Lower leg skin (tissue), 4 donors: ENCODE measurements at regions not wholly inside any gene's neighbourhood (a gene's known extent, or its start where the extent isn't known, plus 50 kb on each side); places are given as distances from the start of the nearest gene placed in this dataset.

Experiments used
- DNase-seq, 2 donors: peaks; one replicate each; pipeline ENCODE4 v3.0.0-alpha.2; 2019; ENCODE audit warnings: low spot score in 2 of 2
- H3K4me3 ChIP-seq: fragments of 200-600 bp; sonication (generic); 2 replicates; pipeline ENCODE4 v1.5.1; 2017; ENCODE audit warnings: mild to moderate bottlenecking, low read depth; ENCODE audit not compliant: poor library complexity, severe bottlenecking
- POLR2A ChIP-seq, 2 donors: fragments of 450-650 bp; IDR thresholded peaks; one replicate each; pipeline ENCODE4 v1.6.1; 2016 to 2017; ENCODE audit warnings: antibody characterized with exemption in 2 of 2, mild to moderate bottlenecking in 1 of 2, moderate library complexity in 1 of 2
- whole genome bisulfite sequencing, 2 donors: methylation state at CpG; one replicate each; pipeline ENCODE4 v1.1.5; 2018; 5-methylcytosine and 5-hydroxymethylcytosine counted together
- intact Hi-C: fragments of 100-400 bp; cut with DNase I; formaldehyde crosslinking; loops from one replicate; pipeline ENCODE4 v1.15.0; 2023; ENCODE audit warnings: low total_unique reads
- TF ChIP-seq, protein P1 (sequence below), 3 donors: fragments of 450-650 bp; IDR thresholded peaks; one replicate each; pipeline ENCODE4 v1.5.1; 2016; ENCODE audit warnings: antibody characterized with exemption in 3 of 3, mild to moderate bottlenecking in 3 of 3, moderate library complexity in 2 of 3

DNA sequence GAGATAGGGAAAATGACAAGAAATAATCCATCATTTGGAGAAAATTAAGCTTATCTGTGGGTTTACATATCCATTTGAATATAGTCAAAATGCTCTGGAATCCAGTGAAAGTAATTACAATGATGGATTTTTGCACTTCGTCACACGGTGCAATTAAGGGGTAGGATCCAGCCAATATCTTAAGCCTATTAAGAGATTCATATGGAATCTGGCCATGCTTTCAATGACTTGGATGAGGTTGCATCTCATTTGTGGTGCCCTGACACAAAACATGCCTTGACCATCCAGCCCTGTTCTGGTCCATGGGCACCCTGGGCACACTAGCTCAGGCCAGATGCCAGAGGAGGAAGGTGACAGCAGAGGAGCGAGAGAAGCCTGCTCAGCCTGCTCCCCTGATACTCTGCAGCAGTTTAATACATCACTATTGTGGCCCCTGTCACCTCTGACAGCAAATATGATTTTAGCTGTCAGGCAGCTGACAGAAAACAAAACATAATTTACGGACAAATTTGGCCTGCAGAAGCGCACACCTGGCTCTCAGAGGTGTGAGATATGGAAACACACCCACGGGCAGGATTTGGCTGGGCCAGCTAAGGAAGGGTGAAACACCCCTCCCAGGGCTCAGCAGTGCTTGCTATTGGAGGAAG is 94.1 kb upstream of the ST8SIA3 start:
- DNase-seq = no peak
- no peak overlapping the region for H3K4me3 ChIP-seq
- 37 to 46% methylated on average over 6 of the region's 6 CpGs for WGBS, 2 donors
- intact Hi-C loops = no loop called here
- TF ChIP-seq POLR2A (IDR thresholded peaks at IDR 0.05) = no peak
- TF ChIP-seq, protein P1, sequence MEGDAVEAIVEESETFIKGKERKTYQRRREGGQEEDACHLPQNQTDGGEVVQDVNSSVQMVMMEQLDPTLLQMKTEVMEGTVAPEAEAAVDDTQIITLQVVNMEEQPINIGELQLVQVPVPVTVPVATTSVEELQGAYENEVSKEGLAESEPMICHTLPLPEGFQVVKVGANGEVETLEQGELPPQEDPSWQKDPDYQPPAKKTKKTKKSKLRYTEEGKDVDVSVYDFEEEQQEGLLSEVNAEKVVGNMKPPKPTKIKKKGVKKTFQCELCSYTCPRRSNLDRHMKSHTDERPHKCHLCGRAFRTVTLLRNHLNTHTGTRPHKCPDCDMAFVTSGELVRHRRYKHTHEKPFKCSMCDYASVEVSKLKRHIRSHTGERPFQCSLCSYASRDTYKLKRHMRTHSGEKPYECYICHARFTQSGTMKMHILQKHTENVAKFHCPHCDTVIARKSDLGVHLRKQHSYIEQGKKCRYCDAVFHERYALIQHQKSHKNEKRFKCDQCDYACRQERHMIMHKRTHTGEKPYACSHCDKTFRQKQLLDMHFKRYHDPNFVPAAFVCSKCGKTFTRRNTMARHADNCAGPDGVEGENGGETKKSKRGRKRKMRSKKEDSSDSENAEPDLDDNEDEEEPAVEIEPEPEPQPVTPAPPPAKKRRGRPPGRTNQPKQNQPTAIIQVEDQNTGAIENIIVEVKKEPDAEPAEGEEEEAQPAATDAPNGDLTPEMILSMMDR (IDR thresholded peaks at IDR 0.05) = no peak

DNA sequence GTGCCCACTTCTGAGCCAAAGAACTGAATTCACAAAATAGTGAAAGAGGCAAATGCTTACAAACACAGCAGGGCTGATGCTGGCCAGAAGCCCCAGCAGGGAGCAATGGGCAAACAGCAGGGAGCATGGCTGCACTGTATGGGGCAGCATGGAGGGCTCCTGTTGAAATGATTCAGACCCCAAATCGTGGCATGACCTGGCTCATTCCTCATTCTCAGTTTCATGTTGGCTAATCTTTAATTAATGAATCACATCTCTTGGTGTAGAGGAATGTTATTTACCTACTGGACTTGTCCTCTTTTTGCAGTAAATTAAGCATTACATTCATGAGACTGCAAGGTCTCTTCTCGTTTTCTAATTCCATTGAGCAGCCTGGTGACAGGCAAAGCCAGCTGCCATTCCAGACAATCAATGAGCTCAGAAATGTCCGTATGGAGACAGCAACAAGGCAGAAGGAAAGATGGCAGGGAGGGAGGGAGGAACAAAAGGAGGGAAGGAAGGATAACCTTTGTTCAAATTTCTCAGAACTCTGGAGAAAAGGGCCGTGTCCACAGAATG is 84.9 kb upstream of the ST8SIA3 start:
- 50 to 68% methylated on average over 4 of the region's 4 CpGs for WGBS, 2 donors
- TF ChIP-seq, protein P1 (IDR thresholded peaks at IDR 0.05) = no peak
- no peak for TF ChIP-seq POLR2A (IDR thresholded peaks at IDR 0.05)
- intact Hi-C loops = no loop called here
- no peak for DNase-seq
- H3K4me3 ChIP-seq = no peak overlapping the region

DNA sequence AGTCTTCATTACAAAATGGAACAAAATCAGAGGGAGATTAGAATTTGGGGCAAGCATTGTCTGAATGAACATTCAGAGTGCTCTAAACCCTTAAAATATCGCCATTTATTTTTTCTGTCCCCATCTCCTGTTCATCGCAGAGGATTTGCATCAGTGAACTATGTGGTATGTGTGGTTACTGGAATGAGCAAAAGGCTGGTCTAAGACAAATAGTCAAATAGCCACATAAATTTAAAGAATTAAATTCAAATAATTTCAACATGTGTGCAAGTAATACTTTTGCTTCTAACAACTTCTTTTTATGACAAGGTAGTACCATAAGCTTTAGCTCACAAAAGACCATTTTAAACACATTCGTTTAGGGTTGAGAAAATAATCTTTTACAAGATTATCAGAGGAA is 82.6 kb upstream of the ST8SIA3 start:
- TF ChIP-seq, protein P1 (IDR thresholded peaks at IDR 0.05) = no peak
- TF ChIP-seq POLR2A (IDR thresholded peaks at IDR 0.05) = no peak
- intact Hi-C loops = no loop called here
- DNase-seq = no peak
- H3K4me3 ChIP-seq = no peak overlapping the region
- 85 to 93% methylated on average over 3 of the region's 3 CpGs for WGBS, 2 donors

DNA sequence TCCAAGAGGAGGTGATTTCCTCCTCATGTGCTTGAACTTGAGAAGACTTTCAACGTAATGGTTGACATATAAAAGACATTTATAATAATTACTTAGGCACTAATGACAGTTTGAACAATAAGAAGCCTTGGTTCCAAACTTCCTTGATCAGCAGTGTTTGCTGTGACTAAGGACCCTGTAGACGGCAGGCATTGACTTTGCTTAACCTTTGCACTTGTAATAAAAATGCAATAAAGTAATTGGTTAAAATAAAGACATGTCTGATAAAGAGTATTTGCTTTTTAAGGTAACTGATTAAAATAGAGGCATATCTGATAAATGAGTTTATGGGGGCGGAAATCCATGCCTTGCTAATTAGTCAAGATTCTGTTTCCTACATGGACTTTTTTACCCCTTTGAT is 82.2 kb upstream of the ST8SIA3 start:
- intact Hi-C loops = no loop called here
- H3K4me3 ChIP-seq = no peak overlapping the region
- TF ChIP-seq POLR2A (IDR thresholded peaks at IDR 0.05) = no peak
- TF ChIP-seq, protein P1 (IDR thresholded peaks at IDR 0.05) = no peak
- WGBS, 2 donors = 72 to 77% methylated on average over 3 of the region's 3 CpGs
- DNase-seq = no peak

DNA sequence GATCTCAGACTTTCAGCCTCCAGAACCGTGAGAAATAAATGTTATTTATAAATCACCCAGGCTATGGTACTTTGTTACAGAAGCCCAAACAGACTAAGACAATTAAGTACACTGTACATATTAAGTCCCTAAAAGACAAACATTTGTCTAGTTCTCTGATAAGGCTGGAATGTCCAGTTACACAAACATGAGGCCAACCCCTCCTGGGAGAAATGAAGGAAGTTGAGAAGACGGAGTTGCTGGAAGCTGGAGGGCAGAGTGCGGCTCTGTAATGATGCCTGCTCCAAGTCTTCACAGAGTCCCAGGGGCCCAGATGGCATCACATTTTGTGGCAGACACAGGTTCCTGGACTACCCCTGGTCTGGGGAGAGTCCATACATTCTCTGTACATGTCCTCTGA is 79.2 kb upstream of the ST8SIA3 start:
- no peak overlapping the region for H3K4me3 ChIP-seq
- intact Hi-C loops = no loop called here
- WGBS, 2 donors = 70 to 75% methylated on average over 3 of the region's 3 CpGs
- no peak for DNase-seq
- TF ChIP-seq, protein P1 (IDR thresholded peaks at IDR 0.05) = no peak
- no peak for TF ChIP-seq POLR2A (IDR thresholded peaks at IDR 0.05)

DNA sequence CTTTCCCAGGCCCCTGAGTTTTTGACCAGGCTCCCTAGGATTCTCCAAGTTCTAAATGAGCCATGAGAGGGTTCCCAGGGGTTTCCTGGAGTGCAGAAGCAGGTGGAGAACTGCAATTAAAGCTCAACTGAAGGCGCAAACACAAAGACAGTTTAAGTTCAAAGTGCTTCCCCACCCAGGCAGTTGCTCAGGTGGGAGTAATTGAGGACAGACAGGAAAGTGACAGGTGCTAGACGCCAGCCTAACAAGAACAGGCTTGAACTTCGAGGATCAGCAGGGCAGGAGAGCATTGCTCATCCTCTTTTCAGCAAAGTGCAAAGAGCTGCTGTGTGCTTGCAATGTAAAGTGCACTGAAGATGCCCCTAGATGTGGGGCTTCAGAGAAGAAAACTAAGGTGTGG is 77.2 kb upstream of the ST8SIA3 start:
- 39 to 42% methylated on average over 3 of the region's 3 CpGs for WGBS, 2 donors
- intact Hi-C loops = no loop called here
- H3K4me3 ChIP-seq = no peak overlapping the region
- TF ChIP-seq POLR2A (IDR thresholded peaks at IDR 0.05) = no peak
- TF ChIP-seq, protein P1 (IDR thresholded peaks at IDR 0.05) = no peak
- no peak for DNase-seq
